BLaER1 treated with 17β-estradiol and CSF1 and Interleukin-3, amounts not matched to agents 10 nM and 100 nM (cell line): ENCODE measurements at regions not wholly inside any gene's neighbourhood (a gene's known extent, or its start where the extent isn't known, plus 50 kb on each side); places are given as distances from the start of the nearest gene placed in this dataset.

Experiments
- H3K27ac ChIP-seq, 11 experiments: shearing (Covaris generic); formaldehyde crosslinking; 2 replicates each; pipeline ENCODE4 v1.8.1; 2022
- H3K27me3 ChIP-seq, 11 experiments: shearing (Covaris generic); formaldehyde crosslinking; 2 replicates each; pipeline ENCODE4 v1.8.1; 2022
- H3K36me3 ChIP-seq, 11 experiments: shearing (Covaris generic); formaldehyde crosslinking; 2 replicates each; pipeline ENCODE4 v1.8.1; 2022
- H3K4me1 ChIP-seq, 10 experiments: shearing (Covaris generic); formaldehyde crosslinking; 2 replicates each; pipeline ENCODE4 v1.8.1; 2022
- H3K4me2 ChIP-seq, 11 experiments: shearing (Covaris generic); formaldehyde crosslinking; 2 replicates each; pipeline ENCODE4 v1.8.1; 2022
- H3K4me3 ChIP-seq, 10 experiments: shearing (Covaris generic); formaldehyde crosslinking; 2 replicates each; pipeline ENCODE4 v1.8.1; 2022
- H3K9ac ChIP-seq, 11 experiments: shearing (Covaris generic); formaldehyde crosslinking; 2 replicates each; pipeline ENCODE4 v1.8.1; 2022
- H3K9me3 ChIP-seq, 11 experiments: shearing (Covaris generic); formaldehyde crosslinking; replicated peaks in 1 of 11; 2 replicates each; pipeline ENCODE4 v1.8.1; 2022
- H4K20me1 ChIP-seq, 11 experiments: shearing (Covaris generic); formaldehyde crosslinking; 2 replicates each; pipeline ENCODE4 v1.8.1; 2022
- Cebpa-rat ChIP-seq, 11 experiments: shearing (Covaris generic); IDR thresholded peaks; 2 replicates each; pipeline ENCODE4 v1.8.1; 2022

DNA sequence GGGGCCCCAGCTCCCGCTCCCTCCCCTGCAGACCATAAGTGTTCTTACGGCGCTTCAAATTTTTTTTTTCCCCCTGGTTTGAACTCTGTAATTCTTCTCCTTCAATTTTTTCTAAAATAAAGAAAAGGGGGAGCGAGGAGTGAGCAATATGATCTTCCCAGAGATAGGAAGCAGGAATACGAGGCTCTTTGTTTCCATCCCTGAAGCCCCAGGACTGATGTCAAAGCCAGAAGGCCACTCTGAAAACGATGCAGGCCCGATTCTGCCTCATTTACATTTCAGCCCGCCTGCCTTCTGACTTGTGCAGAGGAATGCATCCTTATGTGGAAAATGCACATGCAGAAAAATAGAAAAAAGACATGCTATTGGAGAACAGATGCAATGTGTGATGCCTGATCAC is 401.5 kb upstream of the MKI67 start:
- no peaks in the 10 kb centered on the region for H3K27me3 ChIP-seq
- H4K20me1 ChIP-seq = no peaks in the 10 kb centered on the region
- no peak overlapping the region for H3K9ac ChIP-seq
- TF ChIP-seq Cebpa-rat (IDR thresholded peaks at IDR 0.05) = no peak
- H3K4me2 ChIP-seq = no peak overlapping the region
- no peak overlapping the region for H3K4me3 ChIP-seq
- H3K4me1 ChIP-seq = peaks cover 0 to 10% (median 2%) of the 10 kb centered on the region in 10 experiments; a peak in 6 of 20 replicates
- no peaks in the 10 kb centered on the region for H3K36me3 ChIP-seq
- no peaks in the 10 kb centered on the region for H3K9me3 ChIP-seq
- no peak overlapping the region for H3K27ac ChIP-seq

DNA sequence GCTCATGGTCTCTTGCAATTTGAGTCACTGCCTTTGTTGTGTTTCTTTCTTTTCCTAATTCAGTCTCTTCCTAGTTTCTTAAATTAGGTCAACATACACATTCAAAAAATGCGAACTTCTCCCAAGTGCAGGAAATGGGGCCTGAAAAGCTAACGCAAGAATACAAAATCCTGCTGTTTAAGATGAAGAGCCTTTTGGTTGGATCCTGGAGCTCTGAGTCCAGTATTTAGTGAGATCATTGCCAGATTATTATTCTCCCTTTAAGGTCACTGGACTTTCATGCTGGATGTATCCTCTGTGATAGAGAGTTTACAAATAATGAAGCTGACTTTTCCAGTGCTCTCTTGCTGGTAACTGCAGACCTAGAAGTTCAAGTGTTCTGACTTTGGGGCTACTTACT is 401.9 kb upstream of the MKI67 start:
- no peaks in the 10 kb centered on the region for H3K9me3 ChIP-seq
- H3K4me2 ChIP-seq = no peak overlapping the region
- H3K36me3 ChIP-seq = no peaks in the 10 kb centered on the region
- H3K27ac ChIP-seq = no peak overlapping the region
- no peaks in the 10 kb centered on the region for H4K20me1 ChIP-seq
- H3K9ac ChIP-seq = no peak overlapping the region
- peaks cover 0 to 6% (median 0%) of the 10 kb centered on the region in 10 experiments; a peak in 6 of 20 replicates for H3K4me1 ChIP-seq
- H3K4me3 ChIP-seq = no peak overlapping the region
- no peaks in the 10 kb centered on the region for H3K27me3 ChIP-seq
- no peak for TF ChIP-seq Cebpa-rat (IDR thresholded peaks at IDR 0.05)

DNA sequence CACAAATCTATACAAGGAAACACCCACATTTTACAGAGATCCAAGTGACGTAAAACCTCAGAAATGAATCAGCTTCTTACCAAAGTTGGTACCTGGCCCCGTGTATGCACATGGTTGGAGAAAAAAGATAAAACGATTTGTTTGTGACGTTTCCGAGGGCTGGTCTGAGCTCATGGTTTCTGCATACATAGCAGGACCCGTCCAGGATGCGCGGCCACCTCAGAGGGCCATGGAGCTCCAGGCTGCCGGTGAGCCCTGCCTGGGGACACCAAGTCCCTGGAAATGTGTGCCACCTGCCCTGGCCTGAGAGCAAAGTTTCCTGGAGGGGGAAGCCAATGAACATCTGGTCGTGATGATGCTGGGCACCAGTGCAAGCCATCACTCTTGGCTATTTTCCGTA is 402.6 kb upstream of the MKI67 start:
- no peak overlapping the region for H3K9ac ChIP-seq
- no peaks in the 10 kb centered on the region for H3K27me3 ChIP-seq
- no peak overlapping the region for H3K27ac ChIP-seq
- no peaks in the 10 kb centered on the region for H3K9me3 ChIP-seq
- H3K4me2 ChIP-seq = no peak overlapping the region
- H3K4me3 ChIP-seq = no peak overlapping the region
- TF ChIP-seq Cebpa-rat (IDR thresholded peaks at IDR 0.05) = no peak
- H3K36me3 ChIP-seq = no peaks in the 10 kb centered on the region
- no peaks in the 10 kb centered on the region; a peak in 1 of 20 replicates for H3K4me1 ChIP-seq
- H4K20me1 ChIP-seq = no peaks in the 10 kb centered on the region

DNA sequence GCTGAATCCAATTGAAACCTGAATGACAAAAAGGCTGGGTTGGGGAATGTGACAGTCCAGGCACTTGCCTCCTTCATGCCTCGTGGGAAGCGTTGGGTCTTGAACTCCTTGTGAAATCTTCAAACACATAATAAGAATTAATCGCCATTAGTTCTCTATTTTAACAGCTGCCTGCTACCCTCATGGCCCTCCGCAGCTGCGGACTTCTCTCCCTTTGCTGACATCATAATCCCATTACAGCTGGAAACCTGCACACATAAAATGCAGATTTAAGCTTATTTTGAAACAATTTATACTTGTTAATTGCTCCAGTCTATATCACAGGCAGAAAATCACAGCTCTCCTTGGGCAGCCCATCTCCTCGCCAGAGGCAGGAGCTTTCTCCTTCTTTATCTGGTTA is 403.0 kb upstream of the MKI67 start:
- TF ChIP-seq Cebpa-rat (IDR thresholded peaks at IDR 0.05) = no peak
- Histone ChIP-seq H4K20me1 (no peaks in the 10 kb centered on the region), H3K9ac (no peak overlapping the region), H3K27ac (no peak overlapping the region), H3K4me3 (no peak overlapping the region), H3K4me2 (no peak overlapping the region), H3K9me3 (no peaks in the 10 kb centered on the region), H3K36me3 (no peaks in the 10 kb centered on the region), H3K27me3 (no peaks in the 10 kb centered on the region), H3K4me1 (no peaks in the 10 kb centered on the region)

DNA sequence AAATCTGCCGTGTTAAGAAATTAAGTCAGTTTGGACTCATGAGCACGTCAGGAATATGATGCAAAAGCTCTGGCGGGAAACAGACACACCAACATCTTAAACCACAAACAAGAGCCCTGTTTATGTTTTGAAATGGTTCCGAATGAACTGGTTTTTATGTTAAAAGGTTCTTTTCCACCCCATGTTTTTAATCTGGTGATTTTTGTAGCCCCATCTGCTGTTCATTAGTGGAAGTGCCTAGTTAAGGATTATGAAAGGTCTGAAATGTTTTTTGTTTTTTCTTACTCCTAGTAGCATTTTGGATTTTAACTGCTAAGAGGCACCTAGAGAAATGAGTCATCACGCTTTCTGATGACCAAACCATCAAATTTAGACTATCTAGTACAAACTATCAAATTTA is 404.1 kb upstream of the MKI67 start:
- no peaks in the 10 kb centered on the region for H4K20me1 ChIP-seq
- no peak overlapping the region for H3K4me3 ChIP-seq
- no peak for TF ChIP-seq Cebpa-rat (IDR thresholded peaks at IDR 0.05)
- no peak overlapping the region for H3K9ac ChIP-seq
- H3K4me1 ChIP-seq = no peaks in the 10 kb centered on the region
- no peak overlapping the region for H3K4me2 ChIP-seq
- H3K27ac ChIP-seq = no peak overlapping the region
- no peaks in the 10 kb centered on the region for H3K27me3 ChIP-seq
- H3K36me3 ChIP-seq = no peaks in the 10 kb centered on the region
- H3K9me3 ChIP-seq = no peaks in the 10 kb centered on the region

DNA sequence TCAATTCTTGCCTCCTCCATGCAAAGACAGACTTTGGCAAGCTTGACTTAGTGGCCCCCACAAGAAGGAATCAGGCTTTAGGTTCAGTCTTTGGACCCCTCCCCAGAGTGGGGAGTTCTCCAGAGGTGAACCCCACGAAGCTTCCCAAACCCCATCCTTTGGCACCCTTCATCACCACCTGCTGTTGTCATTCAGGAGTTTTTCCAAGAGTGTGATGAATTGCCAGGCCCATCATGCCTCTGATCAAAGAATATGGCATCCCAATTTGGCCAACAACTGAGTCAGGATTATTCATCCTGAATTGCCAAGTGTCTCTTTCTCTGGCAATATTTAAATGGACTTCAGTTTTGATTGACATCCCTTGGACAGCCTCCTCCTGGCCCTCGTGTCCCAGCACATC is 404.7 kb upstream of the MKI67 start:
- Histone ChIP-seq H3K4me3 (no peak overlapping the region), H3K36me3 (no peaks in the 10 kb centered on the region), H3K9me3 (no peaks in the 10 kb centered on the region), H3K4me2 (no peak overlapping the region), H3K27me3 (no peaks in the 10 kb centered on the region), H4K20me1 (no peaks in the 10 kb centered on the region), H3K9ac (no peak overlapping the region), H3K27ac (no peak overlapping the region), H3K4me1 (no peaks in the 10 kb centered on the region)
- TF ChIP-seq Cebpa-rat (IDR thresholded peaks at IDR 0.05) = no peak

DNA sequence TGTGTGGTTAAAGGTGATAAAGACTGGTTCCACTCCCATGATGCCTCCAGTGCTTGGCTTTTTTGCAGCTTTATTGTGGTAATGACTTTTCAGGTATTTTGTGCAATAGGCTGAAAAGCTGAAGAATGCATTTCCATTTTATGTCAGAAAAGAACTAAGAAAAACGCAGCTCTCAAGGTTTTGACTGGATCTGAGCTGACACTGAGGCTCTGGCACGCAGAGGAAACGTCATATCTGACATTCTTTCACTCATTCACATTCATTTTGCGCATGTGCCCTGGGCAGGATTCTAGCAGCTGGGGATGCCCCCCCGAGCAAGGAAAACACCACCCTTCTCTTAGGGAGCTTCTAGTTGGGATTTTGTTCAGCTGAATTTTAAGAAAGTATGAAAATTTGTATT is 408.5 kb upstream of the MKI67 start:
- H3K9me3 ChIP-seq = no peaks in the 10 kb centered on the region
- no peak for TF ChIP-seq Cebpa-rat (IDR thresholded peaks at IDR 0.05)
- no peak overlapping the region for H3K4me2 ChIP-seq
- no peak overlapping the region for H3K9ac ChIP-seq
- peaks cover 9 to 20% (median 17%) of the 10 kb centered on the region in 10 experiments; a peak in 18 of 20 replicates for H3K4me1 ChIP-seq
- no peaks in the 10 kb centered on the region for H4K20me1 ChIP-seq
- H3K4me3 ChIP-seq = no peak overlapping the region
- no peak overlapping the region for H3K27ac ChIP-seq
- no peaks in the 10 kb centered on the region for H3K36me3 ChIP-seq
- peaks cover 4 to 18% (median 13%) of the 10 kb centered on the region in 11 experiments; a peak in 19 of 22 replicates for H3K27me3 ChIP-seq

DNA sequence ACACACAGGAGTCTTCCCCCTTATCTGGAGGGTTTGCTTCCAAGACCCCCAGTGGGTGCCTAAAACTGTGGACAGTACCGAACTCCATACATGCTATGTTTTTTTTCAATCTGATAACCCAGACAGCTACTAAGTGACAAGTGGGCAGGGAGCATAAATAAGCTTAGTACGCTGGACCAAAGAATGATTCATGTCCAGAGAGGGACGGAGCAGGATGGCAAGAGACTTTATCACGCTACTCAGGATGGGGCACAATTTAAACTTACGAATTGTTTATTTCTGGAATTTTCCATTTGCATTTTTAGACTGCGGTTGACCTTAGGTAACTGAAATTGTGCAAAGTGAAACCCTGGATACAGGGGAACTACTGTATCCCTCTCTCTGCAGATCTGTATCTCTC is 410.0 kb upstream of the MKI67 start:
- no peak overlapping the region for H3K4me2 ChIP-seq
- no peaks in the 10 kb centered on the region; a peak in 1 of 22 replicates for H4K20me1 ChIP-seq
- no peak overlapping the region for H3K27ac ChIP-seq
- no peak overlapping the region for H3K9ac ChIP-seq
- peaks cover 20 to 34% (median 29%) of the 10 kb centered on the region in 11 experiments for H3K27me3 ChIP-seq
- no peak overlapping the region for H3K4me3 ChIP-seq
- peaks cover 12 to 29% (median 25%) of the 10 kb centered on the region in 10 experiments; a peak in 19 of 20 replicates for H3K4me1 ChIP-seq
- TF ChIP-seq Cebpa-rat (IDR thresholded peaks at IDR 0.05) = no peak
- no peaks in the 10 kb centered on the region for H3K9me3 ChIP-seq
- H3K36me3 ChIP-seq = no peaks in the 10 kb centered on the region

DNA sequence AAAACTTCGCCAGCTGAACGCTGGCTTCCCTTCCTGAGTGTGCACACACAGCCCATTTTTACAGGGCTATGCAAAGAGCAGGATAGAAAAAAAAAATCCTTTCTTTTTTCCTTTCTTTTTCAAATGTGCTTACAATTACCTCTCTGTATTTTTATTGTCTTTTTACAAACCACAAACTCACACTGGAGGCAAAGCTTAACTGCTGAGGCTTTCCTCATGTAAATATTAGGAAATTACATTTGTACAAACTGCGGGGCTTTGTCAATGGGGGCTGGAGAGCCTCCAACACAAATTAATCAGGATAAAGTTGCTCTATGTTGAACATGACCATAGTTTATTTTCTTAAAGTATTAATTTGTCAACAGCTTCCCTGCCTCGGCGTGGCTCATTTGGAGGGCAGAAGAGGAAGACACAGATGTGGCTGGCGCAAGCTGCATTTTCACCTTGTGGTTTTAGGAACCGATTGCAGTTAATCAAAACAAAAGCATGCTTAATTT is 411.7 kb upstream of the MKI67 start:
- Histone ChIP-seq H3K9me3 (no peaks in the 10 kb centered on the region), H3K27me3 (peaks cover 24 to 47% (median 37%) of the 10 kb centered on the region in 11 experiments), H3K36me3 (no peaks in the 10 kb centered on the region), H3K9ac (no peak overlapping the region), H3K4me3 (no peak overlapping the region), H3K4me2 (peak overlapping the region in 10 of 11 experiments; percentile 4 to 49 (median 23); a peak in 15 of 22 replicates), H4K20me1 (no peaks in the 10 kb centered on the region; a peak in 1 of 22 replicates), H3K27ac (no peak overlapping the region), H3K4me1 (peaks cover 12 to 29% (median 25%) of the 10 kb centered on the region in 10 experiments; a peak in 19 of 20 replicates)
- TF ChIP-seq Cebpa-rat (IDR thresholded peaks at IDR 0.05) = no peak

DNA sequence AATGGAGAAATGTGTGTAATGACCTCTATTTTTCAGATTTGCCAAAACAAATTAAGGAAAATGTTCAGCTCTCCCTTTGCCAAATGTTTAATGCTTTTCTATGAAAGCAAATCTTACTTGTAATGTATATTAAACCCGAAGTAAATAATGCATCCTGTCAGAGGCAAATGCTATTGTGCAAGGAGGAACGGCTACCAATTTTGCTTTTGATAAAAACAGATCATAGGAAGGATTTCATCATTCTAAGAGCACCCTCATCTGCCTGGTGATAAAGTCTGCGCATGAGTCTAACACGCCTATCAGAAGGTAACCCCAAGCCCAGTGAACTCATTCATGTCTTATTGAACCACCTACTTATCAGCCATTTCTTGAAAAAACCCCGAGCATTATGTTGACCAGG is 412.4 kb upstream of the MKI67 start:
- Histone ChIP-seq H3K4me3 (no peak overlapping the region), H3K9me3 (no peaks in the 10 kb centered on the region)
- no peak for TF ChIP-seq Cebpa-rat (IDR thresholded peaks at IDR 0.05)

More for the DNA sequence above, 412.4 kb upstream of the MKI67 start:
- Histone ChIP-seq H3K9ac (no peak overlapping the region), H4K20me1 (no peaks in the 10 kb centered on the region; a peak in 1 of 22 replicates), H3K36me3 (no peaks in the 10 kb centered on the region), H3K4me1 (peaks cover 12 to 29% (median 25%) of the 10 kb centered on the region in 10 experiments; a peak in 19 of 20 replicates), H3K4me2 (peak overlapping the region in 9 of 11 experiments; percentile 4 to 49 (median 24); a peak in 11 of 22 replicates), H3K27ac (no peak overlapping the region), H3K27me3 (peaks cover 24 to 47% (median 37%) of the 10 kb centered on the region in 11 experiments)
